ENCODE measurements at regions not wholly inside any gene's neighbourhood (a gene's known extent, or its start where the extent isn't known, plus 50 kb on each side); places are given as distances from the start of the nearest gene placed in this dataset.

GRCh38 chr6:43972179-43972912, 154.9 kb downstream of the MRPL14 start:
- TF ChIP-seq SP1 (IDR thresholded peaks at IDR 0.05) (no peak), TARDBP (IDR thresholded peaks at IDR 0.05) (no peak), HDGF (IDR thresholded peaks at IDR 0.05; ENCODE audit: borderline replicate concordance) (no peak), FOXM1 (IDR thresholded peaks at IDR 0.05; ENCODE audit: borderline replicate concordance) (no peak), FOXK2 (IDR thresholded peaks at IDR 0.05) (no peak), BHLHE40 (IDR thresholded peaks at IDR 0.05; ENCODE audit: borderline replicate concordance) (no peak), LEF1 (IDR thresholded peaks at IDR 0.05; ENCODE audit: borderline replicate concordance) (no peak), L3MBTL2 (conservative IDR thresholded peaks at IDR 0.05) (no peak)
- TF ChIP-seq, protein P1, sequence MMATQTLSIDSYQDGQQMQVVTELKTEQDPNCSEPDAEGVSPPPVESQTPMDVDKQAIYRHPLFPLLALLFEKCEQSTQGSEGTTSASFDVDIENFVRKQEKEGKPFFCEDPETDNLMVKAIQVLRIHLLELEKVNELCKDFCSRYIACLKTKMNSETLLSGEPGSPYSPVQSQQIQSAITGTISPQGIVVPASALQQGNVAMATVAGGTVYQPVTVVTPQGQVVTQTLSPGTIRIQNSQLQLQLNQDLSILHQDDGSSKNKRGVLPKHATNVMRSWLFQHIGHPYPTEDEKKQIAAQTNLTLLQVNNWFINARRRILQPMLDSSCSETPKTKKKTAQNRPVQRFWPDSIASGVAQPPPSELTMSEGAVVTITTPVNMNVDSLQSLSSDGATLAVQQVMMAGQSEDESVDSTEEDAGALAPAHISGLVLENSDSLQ (IDR thresholded peaks at IDR 0.05), result no peak
